GM10248 (cell line): ENCODE measurements at regions not wholly inside any gene's neighbourhood (a gene's known extent, or its start where the extent isn't known, plus 50 kb on each side); places are given as distances from the start of the nearest gene placed in this dataset.

Experiments
- CTCF ChIA-PET: fragments of 300-600 bp; sonication (Branson Sonifier 250); formaldehyde crosslinking; extraction: SDS; loops from one replicate; lab custom pipeline; 2021; ENCODE audit warnings: antibody characterized with exemption; lab: Yijun Ruan, JAX
- POLR2A ChIA-PET: fragments of 350-650 bp; sonication (Branson Sonifier 250); formaldehyde crosslinking; extraction: SDS; loops from one replicate; lab custom pipeline; 2020; ENCODE audit warnings: antibody characterized with exemption; lab: Yijun Ruan, JAX
- DNase-seq: peaks from one replicate; pipeline ENCODE4 v3.0.0; 2012; ENCODE audit errors: extremely low spot score
- CTCF ChIP-seq: IDR thresholded peaks from 2 replicates; pipeline ENCODE4 v1.5.1; 2012; ENCODE audit warnings: mild to moderate bottlenecking, low read depth; ENCODE audit errors: extremely low read depth, missing control alignments, control extremely low read depth

- no peak for TF ChIP-seq CTCF
- ChIA-PET CTCF (interaction anchor here (1.6 kb wide), 1 partner anchor 24 kb away, joined by 6 read pairs; no protein-coding TSS in a partner anchor), POLR2A (no interaction called here)
- no peak for DNase-seq
Observed at GRCh38 chr21:36606983-36607325, 92.0 kb upstream of the SIM2 start.

GRCh38 chr21:36608041-36608896, 90.6 kb upstream of the SIM2 start:
- no peak for DNase-seq
- ChIA-PET CTCF (no interaction called here), POLR2A (no interaction called here)
- no peak for TF ChIP-seq CTCF

GRCh38 chr21:36608897-36609225, 90.1 kb upstream of the SIM2 start:
- no peak for DNase-seq
- TF ChIP-seq CTCF, result no peak
- ChIA-PET CTCF (interaction anchor here (1.5 kb wide), 1 partner anchor 22 kb away, joined by 10 read pairs; no protein-coding TSS in a partner anchor), POLR2A (no interaction called here)

- TF ChIP-seq CTCF, result no peak
- CTCF ChIA-PET, result interaction anchor here (1.0 to 1.5 kb wide), 3 partner anchors 21 to 190 kb away, joined by 3 to 10 read pairs (median 3); no protein-coding TSS in a partner anchor
- POLR2A ChIA-PET, result no interaction called here
Observed at GRCh38 chr21:36609654-36610053, 89.3 kb upstream of the SIM2 start.

GRCh38 chr21:36610201-36610600, 88.7 kb upstream of the SIM2 start:
- POLR2A ChIA-PET, result no interaction called here
- CTCF ChIA-PET, result interaction anchor here (0.9 to 1.5 kb wide), 4 partner anchors 13 to 191 kb away, joined by 3 to 10 read pairs (median 3); no protein-coding TSS in a partner anchor
- no peak for TF ChIP-seq CTCF
- DNase-seq, result no peak

More at GRCh38 chr21:36609654-36610053, 89.3 kb upstream of the SIM2 start:
- DNase-seq, result no peak

GRCh38 chr21:36610935-36611334, 88.0 kb upstream of the SIM2 start:
- POLR2A ChIA-PET, result no interaction called here
- no peak for TF ChIP-seq CTCF
- DNase-seq, result no peak
- CTCF ChIA-PET, result interaction anchor here (0.9 to 1.3 kb wide), 3 partner anchors 12 to 25 kb away, joined by 3 to 5 read pairs (median 3); no protein-coding TSS in a partner anchor
